Inferior parietal cortex (tissue), 1 donor: ENCODE measurements at regions not wholly inside any gene's neighbourhood (a gene's known extent, or its start where the extent isn't known, plus 50 kb on each side); places are given as distances from the start of the nearest gene placed in this dataset.

ENCODE experiments used
- DNase-seq: peaks from one replicate; pipeline ENCODE4 v3.0.0-alpha.2; 2016; ENCODE audit errors: extremely low spot score

GRCh38 chr9:80554301-80554700 is 982.5 kb downstream of the TLE4 start:
- DNase-seq = no peak

DNA sequence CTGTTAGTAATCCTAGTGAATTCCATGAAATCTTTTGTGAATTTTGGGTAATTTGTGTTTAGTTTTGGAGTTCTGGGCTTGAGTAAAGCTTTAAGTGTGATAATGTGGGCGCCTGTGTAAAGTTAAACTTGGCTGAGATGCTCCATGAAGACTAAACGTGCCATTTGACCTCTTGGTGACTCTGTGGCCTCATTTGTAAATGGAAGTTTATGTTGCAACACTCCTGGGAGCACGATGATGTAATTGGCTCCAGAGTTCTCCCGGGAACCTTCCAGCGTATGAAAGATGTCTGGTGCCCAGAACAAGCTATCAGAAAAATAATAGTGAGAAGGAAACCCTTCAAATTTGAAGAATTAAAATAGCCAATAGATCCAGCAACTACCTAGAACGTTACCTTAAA is 981.2 kb downstream of the TLE4 start:
- DNase-seq = no peak

DNA sequence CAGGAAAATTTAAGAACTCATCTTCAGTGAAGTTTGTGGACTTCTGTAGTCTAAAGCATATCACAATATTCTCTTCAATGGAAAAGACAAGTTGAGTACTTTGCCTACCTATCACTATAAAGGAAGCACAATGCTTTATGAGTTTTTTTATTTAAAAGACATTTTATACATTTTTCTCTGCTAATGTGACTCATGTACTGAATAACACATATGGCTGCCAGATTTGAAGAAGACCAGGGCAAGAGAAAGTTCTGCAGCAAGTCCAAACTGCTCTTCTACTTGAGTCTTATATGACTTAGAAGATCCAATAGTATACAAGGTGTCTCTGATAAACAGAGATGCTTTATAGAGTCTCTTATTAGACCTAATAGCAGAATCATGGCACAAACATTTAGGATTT is 978.4 kb downstream of the TLE4 start:
- DNase-seq = no peak

- no peak for DNase-seq
Measured at GRCh38 chr9:80547613-80548012, 975.8 kb downstream of the TLE4 start.

DNA sequence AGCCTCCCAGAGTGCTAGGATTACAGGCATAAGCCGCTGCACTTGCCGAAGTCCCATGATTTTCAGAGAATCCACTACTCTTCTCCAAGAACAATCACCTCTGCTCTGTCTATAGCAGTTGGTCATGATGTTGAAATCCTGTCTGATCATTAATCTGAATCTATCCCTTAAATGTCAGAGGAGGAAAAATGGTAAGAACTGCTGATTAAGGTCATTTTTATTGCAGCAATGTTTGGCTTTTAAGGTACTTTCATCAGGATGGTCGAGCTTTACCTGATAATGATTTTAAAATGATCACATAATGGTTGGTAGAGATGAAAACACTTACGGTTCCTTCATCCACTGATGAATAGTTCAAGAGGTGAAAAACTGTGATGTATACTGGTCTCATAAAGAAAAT is 968.6 kb downstream of the TLE4 start:
- DNase-seq = no peak

- no peak for DNase-seq
Measured at GRCh38 chr9:80538976-80539375, 967.2 kb downstream of the TLE4 start.

DNA sequence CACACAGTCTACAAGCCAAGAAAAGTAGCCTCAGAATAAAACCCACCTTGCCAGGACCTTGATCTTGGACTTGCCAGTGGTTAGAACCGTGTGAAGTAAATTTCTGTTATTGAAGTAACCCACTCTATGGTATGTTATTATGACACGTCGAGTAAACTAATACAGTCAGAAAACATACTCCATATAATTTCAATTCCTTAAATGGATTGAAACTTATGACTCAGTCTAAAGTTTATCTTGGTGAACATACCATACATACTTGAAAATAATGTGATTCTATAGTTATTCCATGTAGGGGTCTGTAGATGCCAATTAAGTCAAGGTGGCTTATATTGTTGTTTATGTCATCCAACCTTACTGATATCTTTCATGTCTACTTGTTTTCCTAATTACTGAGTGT is 950.7 kb downstream of the TLE4 start:
- no peak for DNase-seq

DNA sequence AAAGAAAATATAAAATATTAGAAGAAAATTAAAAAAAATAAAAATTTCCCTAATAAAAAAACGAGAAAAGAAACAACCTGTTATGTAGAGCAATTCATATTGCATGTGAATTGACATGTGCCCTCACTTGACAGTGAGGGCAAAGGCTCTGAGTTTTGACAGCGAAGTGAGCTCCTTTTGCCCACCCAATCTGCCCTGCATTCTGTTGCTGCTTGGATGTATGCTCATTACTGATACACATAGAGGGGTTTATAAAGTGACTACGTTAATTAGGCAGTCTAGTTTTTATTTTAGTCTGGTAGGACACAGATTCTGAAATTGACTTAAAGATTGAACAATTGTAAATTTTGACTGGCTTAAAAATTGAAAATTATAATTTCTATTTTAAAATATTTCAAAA is 949.4 kb downstream of the TLE4 start:
- DNase-seq = no peak

GRCh38 chr9:80520231-80520630 is 948.5 kb downstream of the TLE4 start:
- DNase-seq = no peak

DNA sequence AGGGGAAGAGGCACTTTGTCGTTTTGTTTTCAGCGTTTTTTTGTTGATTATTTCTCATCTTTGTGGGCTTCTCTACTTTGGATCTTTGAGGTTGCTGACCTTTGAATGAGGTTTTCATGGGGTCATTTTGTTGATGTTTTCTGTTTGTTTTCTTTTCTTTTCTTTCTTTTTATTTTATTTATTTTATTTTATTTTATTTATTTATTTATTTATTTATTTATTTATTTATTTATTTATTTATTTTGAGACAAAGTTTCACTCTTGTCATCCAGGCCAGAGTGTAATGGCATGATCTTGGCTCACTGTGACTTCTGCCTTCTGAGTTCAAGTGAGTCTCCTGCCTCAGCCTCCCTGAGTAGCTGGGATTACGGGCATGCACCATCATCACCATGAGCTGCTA is 946.7 kb downstream of the TLE4 start:
- no peak for DNase-seq

DNA sequence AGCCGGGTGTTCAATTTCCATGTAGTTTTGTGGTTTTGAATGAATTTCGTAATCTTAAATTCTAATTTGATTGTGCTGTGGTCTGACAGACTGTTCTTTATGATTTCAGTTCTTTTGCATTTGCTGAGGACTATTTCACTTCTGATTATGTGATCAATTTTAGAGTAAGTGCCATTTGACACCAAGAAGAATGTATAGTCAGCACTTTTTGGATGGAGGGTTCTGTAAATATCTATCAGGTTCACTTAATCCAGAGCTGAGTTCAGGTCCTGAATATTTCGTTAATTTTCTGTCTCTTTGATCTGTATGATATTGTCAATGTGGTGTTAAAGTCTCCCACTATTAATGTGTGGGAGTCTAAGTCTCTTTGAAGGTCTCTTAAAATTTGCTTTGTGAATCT is 944.9 kb downstream of the TLE4 start:
- no peak for DNase-seq

DNA sequence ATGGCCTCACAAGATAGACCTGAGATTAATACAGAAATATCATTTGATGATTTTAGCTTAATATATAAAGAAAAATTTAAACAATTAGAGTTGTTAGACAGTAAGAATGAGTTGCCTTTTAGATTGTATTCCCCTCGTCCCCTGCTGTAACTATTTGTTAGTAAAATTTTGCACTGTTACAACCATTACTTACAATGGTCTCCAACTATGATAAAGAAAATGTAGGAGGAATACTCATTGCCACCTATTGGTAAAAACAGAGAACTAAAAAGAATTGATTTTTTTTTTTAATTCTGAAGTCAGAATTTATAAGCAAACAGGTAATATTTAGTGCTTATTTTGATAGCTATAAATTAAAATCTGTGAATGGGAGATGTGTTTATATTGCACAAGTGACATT is 937.6 kb downstream of the TLE4 start:
- no peak for DNase-seq

DNA sequence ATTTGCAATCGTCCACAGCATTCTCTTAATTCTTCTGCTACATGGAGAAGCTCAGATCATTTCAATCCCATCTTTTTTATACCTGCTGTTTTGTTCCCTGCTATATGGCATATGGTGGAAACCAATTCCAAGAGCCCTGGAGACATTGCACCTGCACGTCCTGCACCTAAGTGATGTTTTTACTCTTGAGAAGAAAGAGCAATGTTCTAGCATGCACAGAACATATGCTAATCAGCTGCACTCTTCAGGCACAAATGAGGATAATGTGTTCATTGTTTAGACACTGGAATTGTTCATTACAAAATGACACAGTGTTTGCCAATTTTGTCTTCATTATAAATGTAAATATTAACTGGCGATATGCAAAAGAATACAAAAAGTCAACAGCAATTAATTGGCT is 935.8 kb downstream of the TLE4 start:
- no peak for DNase-seq

DNA sequence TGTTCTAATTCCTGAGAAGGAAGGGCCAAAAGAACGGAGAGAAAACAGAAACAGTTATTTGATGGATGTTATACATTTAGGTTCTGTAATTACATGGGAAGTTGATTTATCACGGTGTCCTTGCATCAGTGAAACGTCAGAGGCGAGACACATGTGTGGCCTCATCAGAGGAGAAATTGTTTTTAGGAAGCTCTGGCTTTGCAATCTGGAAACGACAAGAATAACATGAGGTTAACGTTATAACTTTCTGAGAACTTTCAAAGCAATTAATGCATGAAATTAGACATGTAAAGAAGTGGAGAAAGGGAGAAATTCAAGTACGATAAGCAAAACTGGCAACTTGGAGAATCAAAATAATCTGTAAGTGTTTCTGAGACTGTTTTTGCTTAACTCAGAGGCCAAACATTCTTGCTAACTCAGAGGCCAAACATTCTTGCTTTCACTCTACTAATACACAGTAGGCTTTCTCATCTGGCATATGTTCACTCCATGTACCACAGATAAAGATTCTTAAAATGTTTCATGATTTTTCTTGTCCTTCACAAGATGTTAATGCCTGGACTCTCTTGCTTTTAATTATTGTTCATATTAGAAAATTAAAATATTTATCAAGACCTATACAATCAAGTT is 933.0 kb downstream of the TLE4 start:
- no peak for DNase-seq

GRCh38 chr9:80503671-80504281 is 932.0 kb downstream of the TLE4 start:
- no peak for DNase-seq

GRCh38 chr9:80502306-80502705 is 930.5 kb downstream of the TLE4 start:
- DNase-seq = no peak

DNA sequence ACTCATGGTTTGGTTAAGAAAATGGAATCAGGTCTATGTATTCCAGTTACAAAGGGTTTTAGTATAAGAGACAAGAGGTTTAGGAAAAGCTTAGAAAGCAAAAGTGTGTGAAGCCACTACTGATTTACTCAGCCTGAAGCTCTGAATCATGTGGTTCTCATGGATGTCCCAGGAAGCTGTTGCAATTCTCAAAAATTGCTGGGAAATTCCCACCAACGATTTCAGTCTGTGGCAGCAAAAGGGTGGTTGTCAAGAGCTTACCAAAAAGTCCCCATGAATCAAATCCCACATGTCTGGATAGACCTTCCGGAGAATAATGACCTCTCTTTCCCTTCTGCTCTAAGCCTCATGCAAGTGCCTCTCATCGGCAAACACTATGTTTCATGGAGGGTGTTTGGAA is 929.9 kb downstream of the TLE4 start:
- no peak for DNase-seq

GRCh38 chr9:80500300-80500699 is 928.5 kb downstream of the TLE4 start:
- no peak for DNase-seq

- DNase-seq = no peak
Measured at GRCh38 chr9:80498001-80498555, 926.3 kb downstream of the TLE4 start.

DNA sequence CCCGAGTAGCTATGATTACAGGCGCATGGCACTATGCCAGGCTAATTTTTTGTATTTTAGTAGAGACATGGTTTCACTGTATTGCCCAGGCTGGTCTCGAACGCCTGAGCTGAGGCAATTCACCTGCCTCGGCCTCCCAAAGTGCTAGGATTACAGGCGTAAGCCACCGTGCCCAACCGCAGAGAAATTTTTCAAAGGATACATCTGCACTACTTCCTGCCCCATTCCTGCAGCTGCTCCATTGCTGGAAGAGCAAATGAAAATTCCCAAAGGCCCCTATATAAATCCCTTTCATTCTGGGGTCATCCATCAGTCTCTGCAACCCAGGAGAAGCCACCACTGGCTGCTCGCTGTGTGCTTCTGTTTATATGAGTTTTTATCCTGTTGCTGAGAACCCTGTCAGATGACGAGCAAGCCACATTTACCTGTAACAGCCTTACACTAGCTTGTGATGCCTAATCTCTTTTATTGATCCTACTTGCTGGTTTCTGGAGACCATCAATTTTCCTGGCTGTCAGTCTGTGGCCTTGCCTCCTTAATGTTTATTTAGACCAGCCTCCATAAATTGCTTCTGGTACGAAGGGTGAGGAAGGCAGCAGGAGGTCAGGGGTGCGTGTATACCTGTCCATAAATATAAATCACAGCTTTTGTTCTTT is 925.3 kb downstream of the TLE4 start:
- no peak for DNase-seq

GRCh38 chr9:80493258-80493657 is 921.5 kb downstream of the TLE4 start:
- DNase-seq = no peak

DNA sequence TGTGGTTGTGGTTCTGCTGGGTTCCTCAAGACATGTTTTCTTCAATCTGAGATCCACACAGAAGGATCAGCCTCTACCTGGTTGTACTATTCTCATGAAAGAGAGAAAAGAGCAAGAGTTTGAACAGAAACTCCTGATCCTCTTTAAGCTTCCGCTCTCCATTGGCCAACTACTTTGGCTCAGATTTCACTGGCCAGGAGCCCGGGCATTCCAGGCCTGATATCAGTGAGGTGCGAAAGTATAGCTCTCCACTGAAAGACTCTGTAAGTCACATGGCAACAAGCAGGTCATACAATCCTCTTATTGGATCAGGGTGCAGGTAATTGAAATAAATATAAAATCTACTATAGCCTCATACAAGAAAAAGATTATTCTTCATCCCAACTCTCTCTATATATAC is 920.5 kb downstream of the TLE4 start:
- no peak for DNase-seq

GRCh38 chr9:80491086-80491696 is 919.4 kb downstream of the TLE4 start:
- DNase-seq = no peak
